ENCODE measurements at regions not wholly inside any gene's neighbourhood (a gene's known extent, or its start where the extent isn't known, plus 50 kb on each side); places are given as distances from the start of the nearest gene placed in this dataset.

GRCh38 chr6:156598855-156599180 is 178.4 kb upstream of the ARID1B start:
- TF ChIP-seq EZH2 (IDR thresholded peaks at IDR 0.05) (no peak), CTCF (IDR thresholded peaks at IDR 0.05) (no peak)

Data from neural progenitor cell (in vitro differentiated cells).